GM12865 (cell line): ENCODE measurements at regions not wholly inside any gene's neighbourhood (a gene's known extent, or its start where the extent isn't known, plus 50 kb on each side); places are given as distances from the start of the nearest gene placed in this dataset.

Experiments
- DNase-seq: peaks from one replicate; pipeline ENCODE4 v3.0.0; 2010; ENCODE audit warnings: low read depth
- H3K4me3 ChIP-seq: 2 replicates; pipeline ENCODE4 v1.5.1; 2011; ENCODE audit warnings: mild to moderate bottlenecking, low read depth, low read length, control low read depth
- TF ChIP-seq, protein P1 (sequence below): IDR thresholded peaks from 2 replicates; pipeline ENCODE4 v1.5.1; 2011; ENCODE audit warnings: low read length, control low read depth, low read depth, inconsistent platforms; ENCODE audit not compliant: insufficient read depth; ENCODE audit errors: missing control alignments

DNA sequence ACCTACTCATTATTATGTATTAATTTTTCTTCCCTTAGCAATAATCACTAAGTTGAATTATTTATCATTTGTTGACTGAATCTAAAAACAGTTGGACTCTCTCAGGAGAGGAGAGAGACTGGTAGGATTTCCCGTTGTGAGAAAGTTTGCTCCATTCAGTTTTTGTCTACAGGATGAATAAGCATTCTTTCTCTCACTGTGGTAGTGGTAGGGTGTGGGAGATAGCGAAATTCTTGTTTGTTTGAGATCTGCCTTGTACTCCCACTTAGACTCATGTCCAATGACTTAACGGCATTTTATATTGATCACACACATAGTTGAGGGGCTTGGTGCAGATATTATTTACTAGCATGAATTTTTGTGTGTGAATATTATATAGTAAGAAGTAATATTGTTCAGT is 421.0 kb upstream of the PDE3A start:
- no peak overlapping the region for H3K4me3 ChIP-seq
- TF ChIP-seq, protein P1, sequence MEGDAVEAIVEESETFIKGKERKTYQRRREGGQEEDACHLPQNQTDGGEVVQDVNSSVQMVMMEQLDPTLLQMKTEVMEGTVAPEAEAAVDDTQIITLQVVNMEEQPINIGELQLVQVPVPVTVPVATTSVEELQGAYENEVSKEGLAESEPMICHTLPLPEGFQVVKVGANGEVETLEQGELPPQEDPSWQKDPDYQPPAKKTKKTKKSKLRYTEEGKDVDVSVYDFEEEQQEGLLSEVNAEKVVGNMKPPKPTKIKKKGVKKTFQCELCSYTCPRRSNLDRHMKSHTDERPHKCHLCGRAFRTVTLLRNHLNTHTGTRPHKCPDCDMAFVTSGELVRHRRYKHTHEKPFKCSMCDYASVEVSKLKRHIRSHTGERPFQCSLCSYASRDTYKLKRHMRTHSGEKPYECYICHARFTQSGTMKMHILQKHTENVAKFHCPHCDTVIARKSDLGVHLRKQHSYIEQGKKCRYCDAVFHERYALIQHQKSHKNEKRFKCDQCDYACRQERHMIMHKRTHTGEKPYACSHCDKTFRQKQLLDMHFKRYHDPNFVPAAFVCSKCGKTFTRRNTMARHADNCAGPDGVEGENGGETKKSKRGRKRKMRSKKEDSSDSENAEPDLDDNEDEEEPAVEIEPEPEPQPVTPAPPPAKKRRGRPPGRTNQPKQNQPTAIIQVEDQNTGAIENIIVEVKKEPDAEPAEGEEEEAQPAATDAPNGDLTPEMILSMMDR, result no peak
- no peak for DNase-seq

DNA sequence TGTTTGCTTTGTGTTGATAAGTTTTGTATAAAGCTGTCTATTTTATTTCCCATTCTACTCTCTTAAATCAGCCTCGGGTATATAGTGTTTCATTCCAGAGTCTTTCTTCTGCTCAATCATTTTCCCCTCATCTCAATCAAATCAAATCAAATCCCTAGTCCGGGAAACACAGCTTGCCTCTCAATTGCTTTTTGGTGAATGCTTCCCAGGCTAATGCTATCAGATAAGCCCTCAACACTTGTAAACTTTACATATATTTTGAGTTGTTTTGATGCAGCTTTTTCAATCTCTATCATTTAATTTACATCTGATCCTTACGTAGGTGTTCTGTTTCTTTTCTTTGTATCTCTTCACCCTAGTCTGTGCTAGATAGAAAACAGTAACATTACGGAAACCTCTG is 416.7 kb upstream of the PDE3A start:
- TF ChIP-seq, protein P1, result no peak
- H3K4me3 ChIP-seq, result no peak overlapping the region
- no peak for DNase-seq

- no peak for DNase-seq
- H3K4me3 ChIP-seq, result no peak overlapping the region
- TF ChIP-seq, protein P1, result no peak
These were observed 414.6 kb upstream of the PDE3A start for GRCh38 chr12:19953734-19954133.

GRCh38 chr12:19954163-19954562 is 414.2 kb upstream of the PDE3A start:
- H3K4me3 ChIP-seq, result no peak overlapping the region
- DNase-seq, result no peak
- TF ChIP-seq, protein P1, result no peak

DNA sequence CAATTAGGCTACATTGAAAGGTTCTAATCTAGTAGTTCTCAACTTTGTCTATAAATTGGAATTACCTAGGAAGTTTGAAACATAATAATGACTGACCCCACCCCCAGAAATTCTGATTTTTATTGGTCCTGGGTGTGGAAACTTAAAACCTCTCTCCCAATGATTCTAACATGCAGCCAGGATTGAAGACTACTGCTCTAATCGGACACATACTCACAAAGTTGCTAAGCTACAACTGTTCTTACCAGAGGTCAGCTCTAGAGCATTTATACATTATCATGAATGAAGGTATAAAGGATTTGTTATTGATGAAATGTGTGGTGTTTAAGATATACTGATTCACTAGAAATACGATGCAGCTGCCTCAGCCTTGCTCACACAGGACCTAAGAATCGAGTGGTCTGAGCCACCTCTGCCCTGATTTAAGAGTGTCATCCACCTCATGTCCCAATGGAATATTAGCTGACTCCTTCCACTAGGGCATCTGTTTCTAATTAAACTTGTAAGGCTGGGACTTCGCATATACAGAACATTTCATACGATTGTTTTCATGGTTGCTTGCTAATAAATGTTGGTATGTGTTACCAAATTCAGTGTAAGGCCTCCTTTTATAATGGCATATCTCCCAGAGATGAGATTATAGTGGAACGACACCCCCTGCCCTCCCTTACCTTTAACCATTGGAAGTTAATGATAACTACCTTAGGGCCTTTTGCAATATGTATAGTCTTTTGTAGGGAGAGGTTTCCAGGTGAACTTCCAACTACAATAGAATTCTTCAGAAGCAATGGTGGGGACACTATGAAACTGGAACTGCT is 410.8 kb upstream of the PDE3A start:
- no peak for DNase-seq
- TF ChIP-seq, protein P1, result no peak
- no peak overlapping the region for H3K4me3 ChIP-seq

- DNase-seq, result no peak
- H3K4me3 ChIP-seq, result no peak overlapping the region
- TF ChIP-seq, protein P1, result no peak
These were observed 409.9 kb upstream of the PDE3A start for GRCh38 chr12:19958389-19958788.

- TF ChIP-seq, protein P1, result no peak
- no peak overlapping the region for H3K4me3 ChIP-seq
- DNase-seq, result no peak
These were observed 409.0 kb upstream of the PDE3A start for GRCh38 chr12:19959353-19959752.
